Caco-2 (cell line): ENCODE measurements at regions not wholly inside any gene's neighbourhood (a gene's known extent, or its start where the extent isn't known, plus 50 kb on each side); places are given as distances from the start of the nearest gene placed in this dataset.
"Not testable (repeated sequence)": the region's sequence is repeated elsewhere in the genome, so short reads cannot be mapped to it uniquely, and the experiment has no call there.

Source experiments
- BruUV-seq: library from RNA; stranded (reverse); fragments of 400-500 nt; replicated peaks from 2 replicates; lab custom pipeline; 2021; lab: Mats Ljungman, UMichigan
- CTCF ChIA-PET: fragments of 300-600 bp; sonication (Branson Sonifier 250); formaldehyde crosslinking; loops from one replicate; lab custom pipeline; 2022; ENCODE audit warnings: antibody characterized with exemption; lab: Charles Lee
- POLR2A ChIA-PET: fragments of 300-600 bp; sonication (Branson Sonifier 250); formaldehyde crosslinking; loops from one replicate; lab custom pipeline; 2022; ENCODE audit warnings: antibody characterized with exemption; lab: Charles Lee
- DNase-seq, 2 experiments: peaks; one replicate each; pipeline versions ENCODE4 v3.0.0 to v3.0.0-alpha.2; 2020 to 2022
- H3K27me3 ChIP-seq: replicated peaks from 2 replicates; pipeline ENCODE4 v1.6.0; 2011; ENCODE audit warnings: low read length; ENCODE audit not compliant: control insufficient read depth, insufficient read depth
- H3K36me3 ChIP-seq: 2 replicates; pipeline ENCODE4 v1.5.1; 2011; ENCODE audit warnings: low read length; ENCODE audit not compliant: control insufficient read depth, insufficient read depth
- H3K4me1 ChIP-seq: fragments of 250-450 bp; sonication (Bioruptor Pico); 2 replicates; pipeline ENCODE4 v1.5.1; 2020; ENCODE audit warnings: mild to moderate bottlenecking
- H3K4me3 ChIP-seq: 2 replicates; pipeline ENCODE4 v1.5.1; 2011; ENCODE audit warnings: low read depth, mild to moderate bottlenecking, control low read depth, low read length
- H3K9me3 ChIP-seq: fragments of 250-450 bp; sonication (Bioruptor Pico); 2 replicates; pipeline ENCODE4 v1.5.1; 2020; ENCODE audit warnings: mild to moderate bottlenecking, moderate library complexity
- H3K27ac Mint-ChIP-seq: one replicate; pipeline ENCODE4 v1.8.0; 2022; ENCODE audit warnings: mixed read lengths; ENCODE audit not compliant: unreplicated experiment
- H3K27me3 Mint-ChIP-seq: one replicate; pipeline ENCODE4 v1.8.0; 2022; ENCODE audit warnings: mixed read lengths; ENCODE audit not compliant: insufficient read depth, unreplicated experiment
- H3K36me3 Mint-ChIP-seq: one replicate; pipeline ENCODE4 v1.8.0; 2022; ENCODE audit warnings: mild to moderate bottlenecking, mixed read lengths; ENCODE audit not compliant: insufficient read depth, unreplicated experiment
- H3K4me1 Mint-ChIP-seq: one replicate; pipeline ENCODE4 v1.8.0; 2022; ENCODE audit warnings: low read depth, mixed read lengths; ENCODE audit not compliant: unreplicated experiment
- H3K4me3 Mint-ChIP-seq: one replicate; pipeline ENCODE4 v1.8.0; 2022; ENCODE audit warnings: mild to moderate bottlenecking, moderate library complexity, mixed read lengths; ENCODE audit not compliant: unreplicated experiment
- H3K9me3 Mint-ChIP-seq: one replicate; pipeline ENCODE4 v1.8.0; 2022; ENCODE audit warnings: mixed read lengths; ENCODE audit not compliant: unreplicated experiment
- CTCF ChIP-seq, 2 experiments: fragments of 200-600 bp in 1 of 2; IDR thresholded peaks; 1 replicate in 1 of 2; 2 replicates in 1 of 2; pipeline versions ENCODE4 v1.5.1 to v1.8.0; 2011 to 2022; ENCODE audit warnings: antibody characterized with exemption in 1 of 2, control low read depth in 1 of 2, inconsistent platforms in 1 of 2, low read depth in 1 of 2, low read length in 1 of 2, mild to moderate bottlenecking in 1 of 2, moderate library complexity in 1 of 2; ENCODE audit not compliant: insufficient read depth in 1 of 2, severe bottlenecking in 1 of 2, unreplicated experiment in 1 of 2
- intact Hi-C: fragments of 100-400 bp; cut with micrococcal nuclease; formaldehyde crosslinking; loops from one replicate; pipeline ENCODE4 v1.10.0; 2022; ENCODE audit not compliant: unreplicated experiment

- no TSS peak for BruUV-seq
- no peaks in the 10 kb centered on the region for H3K27me3 Mint-ChIP-seq
- ChIA-PET POLR2A (no interaction called here), CTCF (no interaction called here)
- H3K27ac Mint-ChIP-seq = no peak overlapping the region
- H3K9me3 ChIP-seq = peaks cover 4% of the 10 kb centered on the region; the same call in 1 of the 2 replicates
- no peak for DNase-seq
- no peaks in the 10 kb centered on the region for H3K9me3 Mint-ChIP-seq
- peaks cover 10% of the 10 kb centered on the region; the same call in 1 of the 2 replicates for H3K4me1 ChIP-seq
- intact Hi-C loops = no loop called here
- H3K36me3 Mint-ChIP-seq = no peaks in the 10 kb centered on the region
- H3K4me1 Mint-ChIP-seq = no peaks in the 10 kb centered on the region
- no peaks in the 10 kb centered on the region for H3K36me3 ChIP-seq
- no peaks in the 10 kb centered on the region for H3K27me3 ChIP-seq
- H3K4me3 ChIP-seq = no peak overlapping the region
- no peak for TF ChIP-seq CTCF (IDR thresholded peaks at IDR 0.05; ENCODE audit: insufficient read depth in 1 of 2, low read depth in 1 of 2, low read length in 1 of 2, severe bottlenecking in 1 of 2, unreplicated experiment in 1 of 2)
- no peak overlapping the region for H3K4me3 Mint-ChIP-seq
These were observed 268.8 kb downstream of the ADGRD1 start for GRCh38 chr12:131222329-131223139.

GRCh38 chr12:131223171-131223761 is 269.6 kb downstream of the ADGRD1 start:
- no peaks in the 10 kb centered on the region for H3K36me3 Mint-ChIP-seq
- H3K9me3 Mint-ChIP-seq = no peaks in the 10 kb centered on the region
- no peaks in the 10 kb centered on the region for H3K36me3 ChIP-seq
- no peaks in the 10 kb centered on the region for H3K27me3 ChIP-seq
- CTCF ChIA-PET = no interaction called here
- POLR2A ChIA-PET = no interaction called here
- TF ChIP-seq CTCF (IDR thresholded peaks at IDR 0.05; ENCODE audit: insufficient read depth in 1 of 2, low read depth in 1 of 2, low read length in 1 of 2, severe bottlenecking in 1 of 2, unreplicated experiment in 1 of 2) = no peak
- H3K9me3 ChIP-seq = peaks cover 4% of the 10 kb centered on the region; the same call in 1 of the 2 replicates
- BruUV-seq = no TSS peak
- H3K27ac Mint-ChIP-seq = no peak overlapping the region
- intact Hi-C loops = no loop called here
- DNase-seq = no peak
- H3K4me1 Mint-ChIP-seq = no peaks in the 10 kb centered on the region
- H3K4me1 ChIP-seq = peaks cover 6% of the 10 kb centered on the region; the same call in 1 of the 2 replicates
- no peaks in the 10 kb centered on the region for H3K27me3 Mint-ChIP-seq
- no peak overlapping the region for H3K4me3 ChIP-seq
- no peak overlapping the region for H3K4me3 Mint-ChIP-seq

GRCh38 chr12:131223791-131224225 is 270.1 kb downstream of the ADGRD1 start:
- no peak overlapping the region for H3K4me3 ChIP-seq
- intact Hi-C loops = no loop called here
- peaks cover 2% of the 10 kb centered on the region; the same call in 1 of the 2 replicates for H3K4me1 ChIP-seq
- no peaks in the 10 kb centered on the region for H3K4me1 Mint-ChIP-seq
- H3K9me3 ChIP-seq = peaks cover 4% of the 10 kb centered on the region; the same call in 1 of the 2 replicates
- H3K36me3 Mint-ChIP-seq = no peaks in the 10 kb centered on the region
- POLR2A ChIA-PET = no interaction called here
- H3K27ac Mint-ChIP-seq = no peak overlapping the region
- TF ChIP-seq CTCF (IDR thresholded peaks at IDR 0.05; ENCODE audit: insufficient read depth in 1 of 2, low read depth in 1 of 2, low read length in 1 of 2, severe bottlenecking in 1 of 2, unreplicated experiment in 1 of 2) = no peak
- no TSS peak for BruUV-seq
- H3K27me3 ChIP-seq = no peaks in the 10 kb centered on the region
- CTCF ChIA-PET = no interaction called here
- no peak for DNase-seq
- H3K4me3 Mint-ChIP-seq = no peak overlapping the region
- no peaks in the 10 kb centered on the region for H3K9me3 Mint-ChIP-seq
- H3K36me3 ChIP-seq = no peaks in the 10 kb centered on the region
- no peaks in the 10 kb centered on the region for H3K27me3 Mint-ChIP-seq

DNA sequence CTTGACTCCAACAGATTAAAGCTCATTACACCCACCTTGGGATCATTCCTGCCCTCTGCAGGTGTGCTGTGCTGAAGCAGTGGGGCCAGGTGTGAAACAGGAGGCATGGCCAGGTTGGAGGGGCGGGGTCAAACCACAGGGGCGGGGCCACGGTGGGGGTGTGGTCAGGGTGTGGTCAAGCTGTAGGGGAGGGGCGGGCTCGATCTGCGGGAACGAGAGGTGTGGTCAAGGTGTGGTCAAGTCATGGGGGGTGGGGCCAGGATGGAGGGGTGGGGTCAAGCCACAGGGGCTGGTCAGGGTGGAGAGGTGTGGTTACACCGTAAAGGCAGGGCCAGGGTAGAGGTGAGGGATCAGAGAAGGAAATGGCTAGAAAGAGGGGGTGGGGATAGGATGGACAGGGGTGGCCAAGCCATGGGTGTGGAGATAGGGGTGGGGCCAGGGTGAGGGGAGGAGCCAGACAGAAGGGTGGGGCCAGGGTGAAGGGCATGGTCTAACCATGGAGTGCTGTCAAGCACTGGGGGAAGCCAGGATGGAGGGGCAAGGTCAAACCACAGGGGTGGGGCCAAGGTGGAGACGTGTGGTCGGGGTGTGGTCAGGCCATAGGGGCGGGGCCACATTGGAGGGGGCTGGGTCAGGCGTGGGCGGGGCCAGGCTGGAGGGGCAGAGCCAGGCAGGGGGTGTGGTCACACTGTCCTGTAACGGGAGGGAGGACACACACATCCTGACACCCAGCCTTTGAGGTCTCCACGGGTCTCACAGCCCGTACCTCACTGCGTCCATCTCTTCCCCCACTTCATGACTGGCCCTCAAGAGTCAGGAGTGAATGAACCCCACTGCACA is 270.7 kb downstream of the ADGRD1 start:
- intact Hi-C loops, POLR2A ChIA-PET, H3K4me1 Mint-ChIP-seq, H3K4me1 ChIP-seq, H3K9me3 ChIP-seq, BruUV-seq, H3K27me3 ChIP-seq, H3K27ac Mint-ChIP-seq, CTCF ChIA-PET, H3K4me3 ChIP-seq, H3K27me3 Mint-ChIP-seq, H3K36me3 ChIP-seq, H3K36me3 Mint-ChIP-seq, H3K9me3 Mint-ChIP-seq, H3K4me3 Mint-ChIP-seq: not testable (repeated sequence)
- DNase-seq = peak in 1 of 2 experiments; percentile 54
